ENCODE measurements at regions not wholly inside any gene's neighbourhood (a gene's known extent, or its start where the extent isn't known, plus 50 kb on each side); places are given as distances from the start of the nearest gene placed in this dataset.

DNA sequence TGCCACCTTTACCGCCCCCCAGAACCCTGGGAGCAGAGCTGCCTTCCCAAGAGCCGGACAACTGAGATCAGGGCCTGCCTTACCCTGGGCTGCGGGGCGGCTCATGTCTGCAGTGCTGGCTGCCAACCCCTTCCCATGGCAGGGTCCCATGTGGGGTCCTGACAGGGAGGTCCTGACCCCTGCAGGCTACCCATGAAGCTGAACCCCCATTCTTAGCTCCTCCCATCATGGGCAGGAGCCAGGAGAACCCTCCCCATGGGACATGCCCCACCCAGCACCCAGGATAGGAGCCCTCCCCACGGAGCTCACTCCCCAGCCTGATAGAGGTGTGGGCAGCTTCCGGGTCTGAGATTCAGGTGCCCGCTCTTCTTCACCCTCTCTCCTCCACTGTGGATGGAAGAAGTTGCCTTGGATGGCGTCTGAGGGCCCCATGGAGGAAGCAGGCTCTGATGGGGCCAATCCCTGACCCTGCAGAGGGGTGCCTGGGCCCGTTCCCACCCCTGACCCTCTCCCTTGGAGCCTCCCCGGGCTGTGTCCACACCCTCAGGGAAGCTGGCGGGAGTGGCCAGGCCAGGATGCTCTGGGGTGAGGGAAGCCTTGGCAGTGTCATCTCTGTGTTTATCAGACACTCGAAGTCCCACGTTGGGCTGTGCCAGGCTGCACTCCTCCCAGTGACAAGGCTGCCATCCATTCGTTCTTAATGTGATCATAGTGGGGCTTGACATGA, 1508.2 kb downstream of the BRD1 start:
- Histone ChIP-seq H3F3A (replicated peaks; ENCODE audit: low read depth) (no peaks in the 10 kb centered on the region), H3K4me1 (ENCODE audit: insufficient read depth) (no peaks in the 10 kb centered on the region), H3K36me3 (ENCODE audit: insufficient read depth) (no peaks in the 10 kb centered on the region), H3K9me2 (ENCODE audit: insufficient read depth) (no peaks in the 10 kb centered on the region), H3K4me2 (no peak overlapping the region), H2AFZ (no peak overlapping the region), H3K4me3 (no peak overlapping the region), H3K79me2 (replicated peaks; ENCODE audit: insufficient read depth) (no peaks in the 10 kb centered on the region), H3K27me3 (ENCODE audit: insufficient read depth) (no peaks in the 10 kb centered on the region), H4K20me1 (replicated peaks; ENCODE audit: insufficient read depth) (no peaks in the 10 kb centered on the region), H3K27ac (ENCODE audit: low read depth) (no peak overlapping the region)
- H3K27ac Mint-ChIP-seq = no peak overlapping the region
- ATAC-seq = no peak
- peaks cover 6% of the 10 kb centered on the region for H3K27me3 Mint-ChIP-seq (ENCODE audit: insufficient read depth, low read depth, poor library complexity)
- peaks cover 10% of the 10 kb centered on the region for H3K9me3 Mint-ChIP-seq
- peaks cover 7% of the 10 kb centered on the region; the same call in 1 of the 3 replicates for H3K36me3 Mint-ChIP-seq (ENCODE audit: low read depth)
- peaks cover 8% of the 10 kb centered on the region for H3K4me1 Mint-ChIP-seq
- DNase-seq (ENCODE audit: low spot score) = no peak
- H3K4me3 Mint-ChIP-seq = no peak overlapping the region
- no peak for TF ChIP-seq POLR2AphosphoS5 (IDR thresholded peaks at IDR 0.05; ENCODE audit: low read depth)
- no peak for TF ChIP-seq STAT1 (IDR thresholded peaks at IDR 0.05; ENCODE audit: unreplicated experiment)
- TF ChIP-seq, protein P1, sequence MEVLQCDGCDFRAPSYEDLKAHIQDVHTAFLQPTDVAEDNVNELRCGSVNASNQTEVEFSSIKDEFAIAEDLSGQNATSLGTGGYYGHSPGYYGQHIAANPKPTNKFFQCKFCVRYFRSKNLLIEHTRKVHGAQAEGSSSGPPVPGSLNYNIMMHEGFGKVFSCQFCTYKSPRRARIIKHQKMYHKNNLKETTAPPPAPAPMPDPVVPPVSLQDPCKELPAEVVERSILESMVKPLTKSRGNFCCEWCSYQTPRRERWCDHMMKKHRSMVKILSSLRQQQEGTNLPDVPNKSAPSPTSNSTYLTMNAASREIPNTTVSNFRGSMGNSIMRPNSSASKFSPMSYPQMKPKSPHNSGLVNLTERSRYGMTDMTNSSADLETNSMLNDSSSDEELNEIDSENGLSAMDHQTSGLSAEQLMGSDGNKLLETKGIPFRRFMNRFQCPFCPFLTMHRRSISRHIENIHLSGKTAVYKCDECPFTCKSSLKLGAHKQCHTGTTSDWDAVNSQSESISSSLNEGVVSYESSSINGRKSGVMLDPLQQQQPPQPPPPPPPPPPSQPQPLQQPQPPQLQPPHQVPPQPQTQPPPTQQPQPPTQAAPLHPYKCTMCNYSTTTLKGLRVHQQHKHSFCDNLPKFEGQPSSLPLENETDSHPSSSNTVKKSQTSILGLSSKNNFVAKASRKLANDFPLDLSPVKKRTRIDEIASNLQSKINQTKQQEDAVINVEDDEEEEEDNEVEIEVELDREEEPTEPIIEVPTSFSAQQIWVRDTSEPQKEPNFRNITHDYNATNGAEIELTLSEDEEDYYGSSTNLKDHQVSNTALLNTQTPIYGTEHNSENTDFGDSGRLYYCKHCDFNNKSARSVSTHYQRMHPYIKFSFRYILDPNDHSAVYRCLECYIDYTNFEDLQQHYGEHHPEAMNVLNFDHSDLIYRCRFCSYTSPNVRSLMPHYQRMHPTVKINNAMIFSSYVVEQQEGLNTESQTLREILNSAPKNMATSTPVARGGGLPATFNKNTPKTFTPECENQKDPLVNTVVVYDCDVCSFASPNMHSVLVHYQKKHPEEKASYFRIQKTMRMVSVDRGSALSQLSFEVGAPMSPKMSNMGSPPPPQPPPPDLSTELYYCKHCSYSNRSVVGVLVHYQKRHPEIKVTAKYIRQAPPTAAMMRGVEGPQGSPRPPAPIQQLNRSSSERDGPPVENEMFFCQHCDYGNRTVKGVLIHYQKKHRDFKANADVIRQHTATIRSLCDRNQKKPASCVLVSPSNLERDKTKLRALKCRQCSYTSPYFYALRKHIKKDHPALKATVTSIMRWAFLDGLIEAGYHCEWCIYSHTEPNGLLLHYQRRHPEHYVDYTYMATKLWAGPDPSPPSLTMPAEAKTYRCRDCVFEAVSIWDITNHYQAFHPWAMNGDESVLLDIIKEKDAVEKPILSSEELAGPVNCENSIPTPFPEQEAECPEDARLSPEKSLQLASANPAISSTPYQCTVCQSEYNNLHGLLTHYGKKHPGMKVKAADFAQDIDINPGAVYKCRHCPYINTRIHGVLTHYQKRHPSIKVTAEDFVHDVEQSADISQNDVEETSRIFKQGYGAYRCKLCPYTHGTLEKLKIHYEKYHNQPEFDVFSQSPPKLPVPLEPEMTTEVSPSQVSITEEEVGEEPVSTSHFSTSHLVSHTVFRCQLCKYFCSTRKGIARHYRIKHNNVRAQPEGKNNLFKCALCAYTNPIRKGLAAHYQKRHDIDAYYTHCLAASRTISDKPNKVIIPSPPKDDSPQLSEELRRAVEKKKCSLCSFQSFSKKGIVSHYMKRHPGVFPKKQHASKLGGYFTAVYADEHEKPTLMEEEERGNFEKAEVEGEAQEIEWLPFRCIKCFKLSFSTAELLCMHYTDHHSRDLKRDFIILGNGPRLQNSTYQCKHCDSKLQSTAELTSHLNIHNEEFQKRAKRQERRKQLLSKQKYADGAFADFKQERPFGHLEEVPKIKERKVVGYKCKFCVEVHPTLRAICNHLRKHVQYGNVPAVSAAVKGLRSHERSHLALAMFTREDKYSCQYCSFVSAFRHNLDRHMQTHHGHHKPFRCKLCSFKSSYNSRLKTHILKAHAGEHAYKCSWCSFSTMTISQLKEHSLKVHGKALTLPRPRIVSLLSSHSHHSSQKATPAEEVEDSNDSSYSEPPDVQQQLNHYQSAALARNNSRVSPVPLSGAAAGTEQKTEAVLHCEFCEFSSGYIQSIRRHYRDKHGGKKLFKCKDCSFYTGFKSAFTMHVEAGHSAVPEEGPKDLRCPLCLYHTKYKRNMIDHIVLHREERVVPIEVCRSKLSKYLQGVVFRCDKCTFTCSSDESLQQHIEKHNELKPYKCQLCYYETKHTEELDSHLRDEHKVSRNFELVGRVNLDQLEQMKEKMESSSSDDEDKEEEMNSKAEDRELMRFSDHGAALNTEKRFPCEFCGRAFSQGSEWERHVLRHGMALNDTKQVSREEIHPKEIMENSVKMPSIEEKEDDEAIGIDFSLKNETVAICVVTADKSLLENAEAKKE (CRISPR knock-in tag; IDR thresholded peaks at IDR 0.05) = no peak
- no peak for TF ChIP-seq EZH2 (IDR thresholded peaks at IDR 0.05; ENCODE audit: low read depth, unreplicated experiment)
- TF ChIP-seq NANOG (IDR thresholded peaks at IDR 0.05; ENCODE audit: borderline replicate concordance) = no peak
- no peak for TF ChIP-seq CREB1 (CRISPR knock-in tag; IDR thresholded peaks at IDR 0.05; ENCODE audit: low read depth)
- no peak for TF ChIP-seq JUNB (IDR thresholded peaks at IDR 0.05; ENCODE audit: unreplicated experiment)
- TF ChIP-seq, protein P2, sequence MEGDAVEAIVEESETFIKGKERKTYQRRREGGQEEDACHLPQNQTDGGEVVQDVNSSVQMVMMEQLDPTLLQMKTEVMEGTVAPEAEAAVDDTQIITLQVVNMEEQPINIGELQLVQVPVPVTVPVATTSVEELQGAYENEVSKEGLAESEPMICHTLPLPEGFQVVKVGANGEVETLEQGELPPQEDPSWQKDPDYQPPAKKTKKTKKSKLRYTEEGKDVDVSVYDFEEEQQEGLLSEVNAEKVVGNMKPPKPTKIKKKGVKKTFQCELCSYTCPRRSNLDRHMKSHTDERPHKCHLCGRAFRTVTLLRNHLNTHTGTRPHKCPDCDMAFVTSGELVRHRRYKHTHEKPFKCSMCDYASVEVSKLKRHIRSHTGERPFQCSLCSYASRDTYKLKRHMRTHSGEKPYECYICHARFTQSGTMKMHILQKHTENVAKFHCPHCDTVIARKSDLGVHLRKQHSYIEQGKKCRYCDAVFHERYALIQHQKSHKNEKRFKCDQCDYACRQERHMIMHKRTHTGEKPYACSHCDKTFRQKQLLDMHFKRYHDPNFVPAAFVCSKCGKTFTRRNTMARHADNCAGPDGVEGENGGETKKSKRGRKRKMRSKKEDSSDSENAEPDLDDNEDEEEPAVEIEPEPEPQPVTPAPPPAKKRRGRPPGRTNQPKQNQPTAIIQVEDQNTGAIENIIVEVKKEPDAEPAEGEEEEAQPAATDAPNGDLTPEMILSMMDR (conservative IDR thresholded peaks at IDR 0.05; ENCODE audit: low read depth in 2 of 2) = no peak
- no peak for TF ChIP-seq EZH2phosphoT487 (IDR thresholded peaks at IDR 0.05; ENCODE audit: unreplicated experiment)
- TF ChIP-seq, protein P3, sequence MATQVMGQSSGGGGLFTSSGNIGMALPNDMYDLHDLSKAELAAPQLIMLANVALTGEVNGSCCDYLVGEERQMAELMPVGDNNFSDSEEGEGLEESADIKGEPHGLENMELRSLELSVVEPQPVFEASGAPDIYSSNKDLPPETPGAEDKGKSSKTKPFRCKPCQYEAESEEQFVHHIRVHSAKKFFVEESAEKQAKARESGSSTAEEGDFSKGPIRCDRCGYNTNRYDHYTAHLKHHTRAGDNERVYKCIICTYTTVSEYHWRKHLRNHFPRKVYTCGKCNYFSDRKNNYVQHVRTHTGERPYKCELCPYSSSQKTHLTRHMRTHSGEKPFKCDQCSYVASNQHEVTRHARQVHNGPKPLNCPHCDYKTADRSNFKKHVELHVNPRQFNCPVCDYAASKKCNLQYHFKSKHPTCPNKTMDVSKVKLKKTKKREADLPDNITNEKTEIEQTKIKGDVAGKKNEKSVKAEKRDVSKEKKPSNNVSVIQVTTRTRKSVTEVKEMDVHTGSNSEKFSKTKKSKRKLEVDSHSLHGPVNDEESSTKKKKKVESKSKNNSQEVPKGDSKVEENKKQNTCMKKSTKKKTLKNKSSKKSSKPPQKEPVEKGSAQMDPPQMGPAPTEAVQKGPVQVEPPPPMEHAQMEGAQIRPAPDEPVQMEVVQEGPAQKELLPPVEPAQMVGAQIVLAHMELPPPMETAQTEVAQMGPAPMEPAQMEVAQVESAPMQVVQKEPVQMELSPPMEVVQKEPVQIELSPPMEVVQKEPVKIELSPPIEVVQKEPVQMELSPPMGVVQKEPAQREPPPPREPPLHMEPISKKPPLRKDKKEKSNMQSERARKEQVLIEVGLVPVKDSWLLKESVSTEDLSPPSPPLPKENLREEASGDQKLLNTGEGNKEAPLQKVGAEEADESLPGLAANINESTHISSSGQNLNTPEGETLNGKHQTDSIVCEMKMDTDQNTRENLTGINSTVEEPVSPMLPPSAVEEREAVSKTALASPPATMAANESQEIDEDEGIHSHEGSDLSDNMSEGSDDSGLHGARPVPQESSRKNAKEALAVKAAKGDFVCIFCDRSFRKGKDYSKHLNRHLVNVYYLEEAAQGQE (IDR thresholded peaks at IDR 0.05; ENCODE audit: unreplicated experiment) = no peak
- no peak for TF ChIP-seq ZNF114 (CRISPR knock-in tag; IDR thresholded peaks at IDR 0.05)
- no peak for TF ChIP-seq ZNF331 (CRISPR knock-in tag; IDR thresholded peaks at IDR 0.05; ENCODE audit: low read depth)
- TF ChIP-seq, protein P4, sequence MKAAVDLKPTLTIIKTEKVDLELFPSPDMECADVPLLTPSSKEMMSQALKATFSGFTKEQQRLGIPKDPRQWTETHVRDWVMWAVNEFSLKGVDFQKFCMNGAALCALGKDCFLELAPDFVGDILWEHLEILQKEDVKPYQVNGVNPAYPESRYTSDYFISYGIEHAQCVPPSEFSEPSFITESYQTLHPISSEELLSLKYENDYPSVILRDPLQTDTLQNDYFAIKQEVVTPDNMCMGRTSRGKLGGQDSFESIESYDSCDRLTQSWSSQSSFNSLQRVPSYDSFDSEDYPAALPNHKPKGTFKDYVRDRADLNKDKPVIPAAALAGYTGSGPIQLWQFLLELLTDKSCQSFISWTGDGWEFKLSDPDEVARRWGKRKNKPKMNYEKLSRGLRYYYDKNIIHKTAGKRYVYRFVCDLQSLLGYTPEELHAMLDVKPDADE (IDR thresholded peaks at IDR 0.05) = no peak

All from GM23338 (cell line).